ENCODE measurements at regions not wholly inside any gene's neighbourhood (a gene's known extent, or its start where the extent isn't known, plus 50 kb on each side); places are given as distances from the start of the nearest gene placed in this dataset.

DNA sequence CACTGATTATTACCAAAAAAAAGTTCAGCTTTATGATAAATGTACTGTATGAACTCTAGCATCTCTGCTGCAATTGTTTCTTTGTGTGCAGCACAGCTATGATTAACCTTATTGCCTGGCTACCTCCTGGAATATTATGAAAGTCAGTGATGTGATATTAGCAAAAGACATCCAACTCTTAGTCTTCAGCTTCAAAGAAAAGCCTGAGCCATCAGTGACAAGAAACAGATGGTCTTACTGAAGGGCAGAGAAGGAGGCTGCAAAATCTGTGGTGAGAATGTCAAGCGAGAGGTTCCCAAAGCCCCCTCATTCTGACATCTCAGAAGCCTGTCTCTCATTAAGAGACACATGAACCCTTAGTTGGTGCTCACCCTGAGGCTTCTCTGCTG, 89.4 kb upstream of the TNFAIP3 start:
- no peak for DNase-seq (ENCODE audit: low spot score)
- TF ChIP-seq CTCF (IDR thresholded peaks at IDR 0.05; ENCODE audit: borderline replicate concordance, control extremely low read depth, extremely low read depth, insufficient read depth, missing control alignments): no peak
- in situ Hi-C loops (cut with MboI; ENCODE audit: low sequenced_read_pairs, unreplicated experiment): no loop called here

GRCh38 chr6:137779982-137780381, 87.1 kb upstream of the TNFAIP3 start:
- in situ Hi-C loops (cut with MboI; ENCODE audit: low sequenced_read_pairs, unreplicated experiment): no loop called here
- TF ChIP-seq CTCF (IDR thresholded peaks at IDR 0.05; ENCODE audit: borderline replicate concordance, control extremely low read depth, extremely low read depth, insufficient read depth, missing control alignments): no peak

GRCh38 chr6:137780447-137781034, 86.5 kb upstream of the TNFAIP3 start:
- DNase-seq (ENCODE audit: low spot score): no peak
- in situ Hi-C loops (cut with MboI; ENCODE audit: low sequenced_read_pairs, unreplicated experiment): no loop called here

More at GRCh38 chr6:137779982-137780381, 87.1 kb upstream of the TNFAIP3 start:
- DNase-seq (ENCODE audit: low spot score): no peak

DNA sequence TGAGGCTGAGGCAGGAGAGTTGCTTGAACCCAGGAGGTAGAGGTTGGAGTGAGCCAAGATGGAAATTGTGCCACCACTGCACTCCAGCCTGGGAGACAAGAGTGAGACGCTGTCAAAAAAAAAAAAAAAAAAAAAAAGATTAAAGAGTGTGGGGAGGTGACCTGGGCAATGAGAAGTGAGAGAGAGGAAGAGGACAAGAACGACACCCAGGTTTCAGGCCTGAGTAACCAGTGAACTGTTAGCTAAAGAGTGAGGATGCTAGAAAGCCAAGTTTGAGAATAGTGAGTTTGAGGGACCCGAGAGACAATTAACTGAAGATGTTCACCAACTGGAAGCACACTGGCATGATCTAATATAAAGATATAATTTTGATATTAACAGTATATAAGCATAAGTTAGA, 85.4 kb upstream of the TNFAIP3 start:
- in situ Hi-C loops (cut with MboI; ENCODE audit: low sequenced_read_pairs, unreplicated experiment): no loop called here
- no peak for DNase-seq (ENCODE audit: low spot score)

More at GRCh38 chr6:137780447-137781034, 86.5 kb upstream of the TNFAIP3 start:
- TF ChIP-seq CTCF (IDR thresholded peaks at IDR 0.05; ENCODE audit: borderline replicate concordance, control extremely low read depth, extremely low read depth, insufficient read depth, missing control alignments): no peak

GRCh38 chr6:137782166-137783039, 84.7 kb upstream of the TNFAIP3 start:
- in situ Hi-C loops (cut with MboI; ENCODE audit: low sequenced_read_pairs, unreplicated experiment): no loop called here
- no peak for DNase-seq (ENCODE audit: low spot score)
- no peak for TF ChIP-seq CTCF (IDR thresholded peaks at IDR 0.05; ENCODE audit: borderline replicate concordance, control extremely low read depth, extremely low read depth, insufficient read depth, missing control alignments)

More for the DNA sequence above, 85.4 kb upstream of the TNFAIP3 start:
- TF ChIP-seq CTCF (IDR thresholded peaks at IDR 0.05; ENCODE audit: borderline replicate concordance, control extremely low read depth, extremely low read depth, insufficient read depth, missing control alignments): no peak

- in situ Hi-C loops (cut with MboI; ENCODE audit: low sequenced_read_pairs, unreplicated experiment): no loop called here
- no peak for TF ChIP-seq CTCF (IDR thresholded peaks at IDR 0.05; ENCODE audit: borderline replicate concordance, control extremely low read depth, extremely low read depth, insufficient read depth, missing control alignments)
- no peak for DNase-seq (ENCODE audit: low spot score)
These were observed 83.3 kb upstream of the TNFAIP3 start for GRCh38 chr6:137783710-137784109.

Measured in GM13976 (cell line).